SK-MEL-5 (cell line): ENCODE measurements at regions not wholly inside any gene's neighbourhood (a gene's known extent, or its start where the extent isn't known, plus 50 kb on each side); places are given as distances from the start of the nearest gene placed in this dataset.
A peak's percentile ranks its signal among the peaks of the same experiment; 100 is the strongest.
"Not testable (repeated sequence)": the region's sequence is repeated elsewhere in the genome, so short reads cannot be mapped to it uniquely, and the experiment has no call there.

ENCODE experiments used
- DNase-seq: peaks from one replicate; pipeline ENCODE4 v3.0.0-alpha.2; 2016; ENCODE audit warnings: low read depth, low spot score
- in situ Hi-C: cut with HindIII; loops from 2 replicates; pipeline ENCODE4 v1.10.0; 2016; ENCODE audit warnings: low sequenced_read_pairs, high pct_unique_total_duplicates, low pct_unique_long_range_greater_than_20kb

DNA sequence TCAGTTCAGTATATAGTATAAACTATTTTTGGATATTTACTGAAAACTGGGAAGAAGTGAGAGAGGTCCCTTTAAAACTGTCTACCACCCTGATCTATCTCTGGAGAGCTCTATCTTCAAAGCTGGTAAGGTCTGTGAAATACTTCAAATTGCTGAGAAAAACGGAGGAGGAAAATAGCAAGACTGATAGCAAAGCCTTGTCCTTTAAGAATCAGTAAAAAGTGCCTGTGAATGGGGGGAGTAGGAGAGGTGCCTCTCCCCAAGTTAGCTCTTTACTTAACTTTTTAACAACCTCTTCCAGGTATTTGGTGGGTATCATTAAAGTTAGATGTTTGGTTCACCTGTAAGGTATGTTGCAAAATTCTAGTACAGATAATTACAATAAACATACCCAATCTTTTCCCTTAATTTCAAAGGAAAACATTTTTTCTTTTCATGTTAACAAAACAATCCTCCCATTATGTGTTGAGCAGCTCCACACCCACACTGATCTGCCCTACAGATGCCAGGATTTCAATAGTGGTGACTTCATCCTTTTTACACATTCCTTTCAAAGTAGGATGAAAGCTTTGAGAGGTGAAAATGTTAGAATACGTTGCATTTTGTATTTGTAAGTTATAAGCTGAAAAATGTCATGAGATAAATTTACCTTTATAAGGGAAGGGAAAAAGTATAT is 149.2 kb downstream of the CRPPA start:
- in situ Hi-C loops, result no loop called here
- DNase-seq, result peak; percentile 38

DNA sequence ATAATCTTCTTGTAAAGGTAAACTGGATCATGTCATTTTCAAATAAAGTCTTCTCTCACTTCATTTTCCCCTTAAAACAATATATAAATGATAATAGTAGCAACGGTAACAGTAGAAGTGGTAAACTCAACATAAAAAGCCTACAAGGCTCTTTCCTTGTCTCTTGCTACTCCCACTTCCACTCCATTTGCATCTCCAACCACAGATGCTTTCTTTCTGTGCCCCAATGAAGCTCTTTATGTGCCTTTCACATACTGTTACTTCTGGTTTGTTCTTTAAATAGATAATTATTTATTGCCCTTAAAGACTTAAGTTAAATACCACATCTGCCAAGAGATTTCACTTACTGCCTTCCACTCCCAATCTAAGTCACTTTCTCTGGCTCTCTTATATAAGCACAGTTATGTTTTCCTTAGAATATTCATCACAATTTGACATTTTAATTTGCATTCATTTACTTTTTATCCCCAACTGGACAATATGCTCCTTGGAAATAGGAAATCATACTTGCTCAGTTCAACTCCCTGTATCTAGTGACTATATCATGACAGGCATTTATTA is 149.9 kb downstream of the CRPPA start:
- no peak for DNase-seq
- in situ Hi-C loops, result no loop called here

DNA sequence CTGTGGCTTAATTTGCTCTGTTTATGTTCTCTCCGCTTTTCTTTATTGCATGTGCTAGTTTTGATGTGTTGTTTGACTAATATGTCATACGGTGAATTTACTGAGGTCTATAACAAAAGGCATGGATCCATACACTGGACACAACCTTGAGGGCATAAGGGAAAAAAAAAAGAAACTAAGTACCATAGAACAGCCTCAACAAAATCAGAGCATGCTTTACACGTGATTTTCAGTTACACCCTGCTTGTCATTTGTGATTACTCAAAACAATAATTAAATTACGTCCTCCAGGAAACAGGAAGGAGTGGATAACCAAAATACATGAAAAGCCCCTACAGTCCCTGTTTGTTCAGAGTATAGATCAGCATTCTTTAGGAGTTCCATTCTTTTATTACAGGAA is 150.5 kb downstream of the CRPPA start:
- in situ Hi-C loops, result no loop called here
- DNase-seq, result no peak

DNA sequence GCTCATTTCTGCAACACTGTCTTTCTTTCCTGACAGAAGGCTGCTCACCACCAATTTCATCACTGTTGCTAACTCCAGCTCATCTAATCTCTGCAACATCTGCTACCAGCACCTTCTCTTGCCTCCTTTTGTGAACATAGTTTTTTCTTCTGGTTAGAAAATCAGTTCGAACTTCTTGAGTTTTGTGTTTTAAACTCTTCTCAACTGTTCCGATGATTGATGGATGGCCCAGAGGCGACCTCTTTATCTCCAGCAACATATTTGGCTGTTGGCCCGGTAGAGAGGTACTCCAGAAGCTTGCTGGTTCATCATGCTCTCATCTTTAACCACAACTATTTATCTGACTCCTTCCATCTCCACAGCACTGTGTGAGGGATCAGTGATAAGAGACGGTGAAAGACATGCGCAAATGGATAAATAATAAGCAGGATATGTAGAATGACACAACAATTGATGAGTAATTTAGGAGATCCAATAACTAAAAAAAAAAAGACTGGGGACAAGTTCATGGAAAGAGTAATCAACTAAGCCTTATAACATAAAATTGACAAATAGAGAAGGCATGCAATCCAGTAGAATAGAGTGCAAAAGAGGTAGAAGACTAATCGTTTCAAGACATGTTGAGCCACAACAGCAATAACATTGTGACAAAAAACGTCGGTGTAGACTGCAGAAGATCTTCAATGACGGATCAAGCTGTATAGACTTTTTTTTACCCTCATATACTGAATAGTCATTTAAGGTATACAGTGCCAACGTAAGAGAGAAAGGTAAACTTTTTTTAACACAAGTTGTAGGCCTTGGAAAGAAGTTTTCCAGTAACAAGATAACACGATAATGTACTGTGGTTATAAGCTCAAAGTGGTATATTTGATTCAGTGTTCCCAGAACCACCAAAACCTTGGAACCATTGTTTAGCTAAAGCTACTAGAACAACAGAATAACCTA is 152.2 kb downstream of the CRPPA start:
- in situ Hi-C loops, result no loop called here
- DNase-seq, result no peak

DNA sequence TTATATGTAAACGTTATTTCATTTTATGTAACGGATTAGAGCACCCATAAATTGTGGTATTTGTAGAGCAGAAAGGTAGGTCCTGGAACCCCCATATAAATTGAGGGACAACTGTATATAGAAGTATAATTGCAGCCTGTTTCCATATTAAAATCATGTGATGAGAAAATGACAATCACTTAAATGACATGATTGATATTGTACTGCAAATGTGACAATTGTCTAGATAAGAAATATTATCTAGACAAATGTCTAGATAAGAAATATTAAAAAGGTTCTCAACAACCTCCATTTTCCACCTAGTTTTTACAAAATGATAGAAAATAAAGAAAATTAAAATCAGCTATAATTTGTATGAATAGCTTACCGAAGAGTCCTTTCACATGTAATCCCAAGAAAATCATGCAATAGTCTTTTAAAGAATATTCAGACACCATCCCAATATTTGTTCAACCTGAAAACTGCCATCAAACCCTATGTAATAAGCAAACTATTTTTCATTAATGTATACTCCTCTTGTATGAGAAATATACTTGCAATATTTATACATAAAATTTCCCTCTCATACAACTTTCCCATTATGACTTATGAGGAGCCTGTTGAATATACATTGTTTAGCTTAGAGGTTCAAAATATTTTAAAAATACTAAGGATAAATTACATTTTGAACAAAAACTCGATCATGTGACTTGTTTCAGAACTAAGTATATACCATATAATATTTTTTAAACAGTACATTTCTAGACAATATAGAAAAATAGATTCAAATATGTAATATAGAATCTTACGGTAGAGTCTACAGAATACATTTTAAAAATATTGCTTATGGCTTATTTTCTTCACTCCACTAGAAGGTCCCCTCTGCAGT is 153.2 kb downstream of the CRPPA start:
- in situ Hi-C loops, result no loop called here
- DNase-seq, result no peak

DNA sequence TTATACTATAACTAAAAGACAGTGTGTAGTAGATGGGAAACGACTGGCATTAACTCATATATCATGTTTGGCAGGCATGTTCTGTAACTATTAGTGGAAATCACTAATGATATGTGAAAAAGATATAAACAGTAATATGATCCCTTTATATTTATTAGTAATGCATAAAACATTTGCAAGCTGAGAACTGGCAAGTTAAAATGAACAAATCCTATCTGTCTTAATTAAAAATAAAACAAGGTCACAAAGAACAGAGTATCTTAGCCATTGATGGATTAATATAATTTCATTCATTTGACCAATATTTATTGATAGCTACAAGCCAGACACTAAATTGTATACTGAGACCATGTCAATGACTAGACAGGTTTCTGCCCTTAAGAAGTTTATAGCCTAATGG is 154.5 kb downstream of the CRPPA start:
- in situ Hi-C loops, result no loop called here
- DNase-seq, result no peak

DNA sequence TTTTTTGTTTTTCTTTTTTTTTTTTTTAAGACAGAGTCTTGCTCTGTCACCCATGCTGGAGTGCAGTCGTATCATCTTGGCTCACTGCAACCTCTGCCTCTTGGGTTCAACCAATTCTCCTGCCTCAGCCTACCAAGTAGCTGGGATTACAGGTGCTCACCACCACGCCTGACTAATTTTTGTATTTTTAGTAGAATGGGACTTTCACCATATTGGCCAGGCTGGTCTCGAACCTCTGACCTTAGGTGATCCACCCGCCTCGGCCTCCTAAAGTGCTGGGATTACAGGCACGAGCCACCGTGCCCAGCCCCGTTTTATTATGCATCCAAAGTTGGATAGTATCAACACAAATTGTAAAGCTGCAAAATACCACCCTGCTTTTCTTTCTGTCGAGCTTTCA is 154.9 kb downstream of the CRPPA start:
- DNase-seq, in situ Hi-C loops: not testable (repeated sequence)

DNA sequence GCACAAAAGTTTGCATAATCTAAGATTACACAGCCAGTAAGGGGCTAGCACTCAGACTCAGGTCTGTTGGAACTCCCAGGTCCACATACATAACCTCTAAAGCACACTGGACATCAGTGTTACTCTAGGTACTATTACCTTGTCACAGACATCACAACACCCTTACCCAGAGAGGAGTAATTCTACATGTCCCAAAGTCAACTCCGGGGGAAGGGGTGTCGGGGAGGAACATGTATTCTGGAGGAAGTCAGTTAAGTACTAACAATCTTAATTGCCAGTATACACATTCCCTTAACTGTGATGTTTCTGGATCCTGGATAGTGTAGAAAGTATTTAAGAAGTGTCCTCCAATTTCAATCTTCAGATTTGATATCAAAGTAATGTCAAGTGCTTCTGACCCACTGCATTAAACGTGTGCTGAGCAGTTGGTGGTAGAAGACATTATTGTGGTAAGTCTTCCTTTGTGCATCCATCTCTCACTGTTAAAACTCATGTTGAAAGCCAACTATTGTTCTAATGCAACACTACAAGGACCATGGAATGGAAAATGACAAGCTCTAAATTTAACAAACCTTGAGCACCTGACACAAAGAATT is 155.4 kb downstream of the CRPPA start:
- DNase-seq, result no peak
- in situ Hi-C loops, result no loop called here

DNA sequence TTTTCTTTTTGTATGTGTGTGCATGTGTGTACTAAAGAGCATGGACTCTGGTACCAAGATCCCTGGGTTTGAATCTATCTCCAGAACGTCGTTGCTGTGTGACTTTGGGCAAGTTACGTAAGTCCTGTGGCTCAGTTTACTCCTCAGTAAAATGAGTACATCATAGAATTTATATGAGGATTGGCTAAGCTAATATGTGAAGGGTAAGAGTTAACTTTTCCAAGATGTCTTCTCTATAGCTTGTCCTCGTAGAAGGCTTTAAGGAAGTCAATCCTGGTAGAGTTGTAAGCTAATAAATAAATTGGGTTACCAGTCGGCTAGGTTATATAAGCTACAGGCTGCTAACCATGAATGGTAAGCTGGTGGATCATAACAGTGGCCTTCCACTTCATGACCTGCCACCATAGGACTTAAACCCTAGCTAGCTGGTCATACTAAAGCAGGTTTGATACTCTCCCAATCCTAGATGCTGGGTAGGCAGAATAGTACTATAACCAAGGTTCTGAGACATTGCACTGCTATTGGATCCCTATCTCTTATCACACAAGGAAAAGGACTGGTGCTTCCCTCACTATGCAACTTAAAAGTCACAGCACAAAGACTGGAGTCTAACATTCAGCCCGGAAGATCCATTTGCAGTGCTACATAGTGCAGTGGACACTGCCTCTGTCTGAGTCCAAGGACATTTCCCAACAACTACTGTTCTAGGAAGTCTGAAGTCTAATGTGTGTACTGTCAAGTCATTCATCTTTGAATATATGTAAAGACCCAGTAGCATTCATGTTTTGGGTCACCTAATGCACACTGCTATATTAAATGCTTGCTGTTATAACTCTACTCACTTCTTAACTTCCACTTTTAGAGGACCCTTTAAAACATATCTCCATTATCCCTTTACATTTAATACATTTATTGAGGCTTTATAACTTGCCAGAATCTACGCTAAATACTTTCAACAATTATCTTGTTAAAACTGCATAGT is 156.2 kb downstream of the CRPPA start:
- no peak for DNase-seq
- in situ Hi-C loops, result no loop called here

DNA sequence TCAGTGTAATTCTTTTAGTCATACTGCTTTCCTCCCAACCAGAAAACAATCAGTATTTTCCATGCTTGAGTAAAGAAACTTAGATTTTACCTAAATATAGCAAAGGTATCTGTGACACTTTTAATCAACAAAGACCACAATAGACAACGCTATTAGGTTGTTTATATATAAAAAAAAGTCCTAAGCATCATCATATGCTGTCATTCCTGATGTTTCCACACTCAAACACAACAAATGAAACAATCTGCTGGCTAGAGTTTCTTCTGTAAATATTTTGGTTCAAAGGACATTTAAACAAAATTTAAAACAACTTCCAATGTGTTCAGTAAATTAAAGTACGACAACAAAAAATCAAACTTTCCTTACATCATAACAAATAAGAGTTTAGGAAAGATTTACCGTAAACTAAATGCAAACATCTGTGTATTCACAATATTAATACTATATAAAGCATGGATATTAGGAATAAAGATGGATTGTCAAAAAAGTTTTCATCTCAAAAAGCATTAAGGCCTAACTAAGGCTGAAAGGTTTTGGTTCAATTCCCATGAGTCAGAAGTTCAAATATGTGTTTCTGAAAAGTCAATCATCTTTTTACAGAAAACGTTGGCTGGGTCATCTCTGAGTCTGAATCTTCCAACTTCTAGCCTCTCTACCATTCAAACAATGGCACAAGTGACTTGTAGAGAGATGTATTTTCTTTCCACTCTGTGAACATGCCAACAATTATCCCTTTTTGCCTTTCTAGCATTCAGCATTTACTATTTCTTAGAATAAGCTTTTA is 157.1 kb downstream of the CRPPA start:
- no peak for DNase-seq
- in situ Hi-C loops, result no loop called here

DNA sequence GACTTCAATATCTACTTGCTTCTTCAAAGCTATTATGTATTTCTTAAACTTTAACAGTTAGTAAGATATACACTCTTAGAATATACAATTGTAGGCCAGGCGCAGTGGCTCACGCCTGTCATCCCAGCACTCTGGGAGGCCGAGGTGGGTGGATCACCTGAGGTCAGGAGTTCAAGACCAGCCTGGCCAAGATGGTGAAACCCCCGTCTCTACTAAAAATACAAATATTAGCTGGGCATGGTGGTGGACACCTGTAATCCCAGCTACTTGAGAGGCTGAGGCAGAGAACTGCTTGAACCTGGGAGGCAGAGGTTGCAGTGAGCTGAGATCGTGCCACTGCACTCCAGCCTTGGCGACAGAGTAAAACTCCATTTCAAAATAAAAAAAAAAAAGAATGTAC is 158.0 kb downstream of the CRPPA start:
- in situ Hi-C loops, DNase-seq: not testable (repeated sequence)

DNA sequence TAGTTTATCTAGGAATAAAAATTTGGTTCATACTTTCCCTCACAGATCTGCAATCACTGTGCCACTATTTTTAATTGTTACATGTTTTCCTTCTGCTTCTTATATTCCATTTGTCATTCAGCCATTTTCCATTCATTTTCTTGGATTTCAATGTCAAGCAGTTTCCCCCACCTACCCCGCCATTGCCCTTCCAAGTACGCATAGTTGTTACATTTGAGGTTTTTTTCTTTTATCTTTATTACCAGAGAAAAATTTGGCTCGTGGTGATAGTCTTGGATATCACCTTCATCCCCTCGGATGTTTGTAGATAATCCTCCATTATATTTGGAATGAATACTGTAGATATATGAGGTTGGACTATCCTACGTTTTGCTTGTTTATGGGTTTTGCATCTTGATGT is 159.7 kb downstream of the CRPPA start:
- no peak for DNase-seq

DNA sequence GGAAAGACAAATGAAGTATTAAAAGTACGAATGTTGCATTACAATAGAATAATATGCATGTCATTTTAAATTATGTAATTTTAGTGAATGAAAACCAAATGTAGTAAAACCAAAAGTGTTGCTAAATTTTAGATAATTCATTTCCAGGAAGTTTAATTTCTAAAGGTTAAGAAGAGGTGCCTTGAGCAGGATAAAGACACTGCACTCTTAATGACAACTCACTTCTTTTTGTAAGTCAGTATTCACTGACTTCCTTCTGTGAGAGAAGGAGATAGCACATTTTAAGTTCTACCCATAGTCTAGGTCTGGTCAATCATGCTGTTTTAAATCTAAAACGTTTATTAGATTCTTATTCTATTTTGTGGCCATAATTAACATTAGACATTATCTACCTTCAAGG is 160.2 kb downstream of the CRPPA start:
- no peak for DNase-seq
- in situ Hi-C loops, result no loop called here

More for the DNA sequence above, 159.7 kb downstream of the CRPPA start:
- in situ Hi-C loops, result no loop called here

DNA sequence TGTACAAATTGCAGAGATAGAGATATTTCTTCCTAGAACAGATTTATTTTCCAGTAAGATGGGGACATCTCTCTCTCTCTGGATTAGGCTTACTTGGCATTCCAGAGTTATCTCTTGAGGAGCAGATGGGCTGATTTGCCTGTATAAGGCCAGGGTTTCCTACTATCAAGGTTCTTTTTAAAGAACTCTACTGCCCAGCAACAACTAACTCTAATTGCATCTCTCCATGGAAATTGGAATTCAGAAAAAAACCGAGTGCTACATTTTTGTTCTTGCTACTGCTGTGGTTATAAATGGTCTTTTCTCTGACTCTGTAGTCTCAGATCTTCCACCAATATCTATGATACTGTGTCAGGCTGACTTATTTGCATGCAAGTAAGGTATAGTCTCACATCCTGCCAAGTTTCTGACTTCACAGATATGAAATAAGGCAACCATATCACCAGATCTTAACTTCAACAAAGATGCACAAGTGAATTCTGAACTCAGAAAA is 161.1 kb downstream of the CRPPA start:
- in situ Hi-C loops, result no loop called here
- DNase-seq, result no peak

DNA sequence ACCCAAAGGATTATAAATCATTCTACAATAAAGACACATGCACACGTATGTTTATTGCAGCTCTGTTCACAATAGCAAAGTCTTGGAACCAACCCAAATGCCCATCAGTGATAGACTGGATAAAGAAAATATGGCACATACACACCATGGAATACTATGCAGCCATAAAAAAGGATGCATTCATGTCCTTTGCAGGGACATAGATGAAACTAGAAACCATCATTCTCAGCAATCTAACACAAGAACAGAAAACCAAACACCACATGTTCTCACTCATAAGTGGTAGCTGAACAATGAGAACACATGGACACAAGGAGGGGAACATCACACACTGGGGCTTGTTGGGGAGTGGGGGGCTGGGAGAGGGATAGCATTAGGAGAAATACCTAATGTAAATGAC is 164.9 kb downstream of the CRPPA start:
- in situ Hi-C loops, result not testable (repeated sequence)

More for the DNA sequence above, 164.9 kb downstream of the CRPPA start:
- DNase-seq, result not testable (repeated sequence)
